Retinal pigment epithelial cell (primary cell): ENCODE measurements at regions not wholly inside any gene's neighbourhood (a gene's known extent, or its start where the extent isn't known, plus 50 kb on each side); places are given as distances from the start of the nearest gene placed in this dataset.
"Not testable (repeated sequence)": the region's sequence is repeated elsewhere in the genome, so short reads cannot be mapped to it uniquely, and the experiment has no call there.

Source experiments
- DNase-seq: peaks from one replicate; pipeline ENCODE4 v3.0.0-alpha.2; 2010; ENCODE audit warnings: low read depth
- H3K4me3 ChIP-seq: 2 replicates; pipeline ENCODE4 v1.5.1; 2011; ENCODE audit warnings: mild to moderate bottlenecking, low read length, control low read depth, moderate library complexity
- TF ChIP-seq, protein P1 (sequence below): conservative IDR thresholded peaks from 2 replicates; pipeline ENCODE4 v1.5.1; 2011; ENCODE audit warnings: low read depth, low read length, control low read depth, inconsistent platforms

DNA sequence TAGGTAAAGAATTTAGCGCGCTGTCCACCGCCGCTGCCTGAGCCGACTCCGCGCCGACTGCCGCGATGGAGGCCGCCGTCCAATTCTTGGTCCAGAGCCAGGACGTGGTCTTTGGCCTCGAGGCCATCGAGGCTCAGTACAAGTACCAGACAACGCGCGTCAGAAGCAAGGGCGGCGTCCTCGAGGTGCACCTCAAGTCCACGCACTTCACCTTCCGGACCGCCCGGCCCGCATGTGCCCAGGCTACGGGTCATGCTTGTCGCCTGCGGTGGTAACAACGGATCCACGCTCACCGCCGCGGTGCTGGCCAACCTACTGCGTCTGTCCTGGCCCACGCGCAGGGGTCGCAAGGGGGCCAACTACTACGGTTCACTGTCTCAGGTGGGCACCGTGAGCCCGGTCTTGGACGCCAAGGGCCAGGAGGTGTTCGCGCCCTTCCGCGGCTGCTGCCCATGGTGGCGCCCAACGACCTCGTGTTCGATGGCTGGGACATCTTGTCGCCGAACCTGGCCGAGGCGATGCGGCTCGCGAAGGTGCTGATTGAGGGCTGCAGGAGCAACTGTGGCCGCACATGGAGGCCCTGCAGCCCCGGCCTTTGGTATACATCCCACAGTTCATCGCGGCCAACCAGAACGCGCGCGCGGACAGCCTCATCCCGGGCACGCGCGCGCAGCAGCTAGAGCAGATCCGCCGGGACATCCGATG is 128.0 kb downstream of the ANAPC4 start:
- TF ChIP-seq, protein P1, sequence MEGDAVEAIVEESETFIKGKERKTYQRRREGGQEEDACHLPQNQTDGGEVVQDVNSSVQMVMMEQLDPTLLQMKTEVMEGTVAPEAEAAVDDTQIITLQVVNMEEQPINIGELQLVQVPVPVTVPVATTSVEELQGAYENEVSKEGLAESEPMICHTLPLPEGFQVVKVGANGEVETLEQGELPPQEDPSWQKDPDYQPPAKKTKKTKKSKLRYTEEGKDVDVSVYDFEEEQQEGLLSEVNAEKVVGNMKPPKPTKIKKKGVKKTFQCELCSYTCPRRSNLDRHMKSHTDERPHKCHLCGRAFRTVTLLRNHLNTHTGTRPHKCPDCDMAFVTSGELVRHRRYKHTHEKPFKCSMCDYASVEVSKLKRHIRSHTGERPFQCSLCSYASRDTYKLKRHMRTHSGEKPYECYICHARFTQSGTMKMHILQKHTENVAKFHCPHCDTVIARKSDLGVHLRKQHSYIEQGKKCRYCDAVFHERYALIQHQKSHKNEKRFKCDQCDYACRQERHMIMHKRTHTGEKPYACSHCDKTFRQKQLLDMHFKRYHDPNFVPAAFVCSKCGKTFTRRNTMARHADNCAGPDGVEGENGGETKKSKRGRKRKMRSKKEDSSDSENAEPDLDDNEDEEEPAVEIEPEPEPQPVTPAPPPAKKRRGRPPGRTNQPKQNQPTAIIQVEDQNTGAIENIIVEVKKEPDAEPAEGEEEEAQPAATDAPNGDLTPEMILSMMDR = no peak
- no peak overlapping the region for H3K4me3 ChIP-seq
- no peak for DNase-seq

DNA sequence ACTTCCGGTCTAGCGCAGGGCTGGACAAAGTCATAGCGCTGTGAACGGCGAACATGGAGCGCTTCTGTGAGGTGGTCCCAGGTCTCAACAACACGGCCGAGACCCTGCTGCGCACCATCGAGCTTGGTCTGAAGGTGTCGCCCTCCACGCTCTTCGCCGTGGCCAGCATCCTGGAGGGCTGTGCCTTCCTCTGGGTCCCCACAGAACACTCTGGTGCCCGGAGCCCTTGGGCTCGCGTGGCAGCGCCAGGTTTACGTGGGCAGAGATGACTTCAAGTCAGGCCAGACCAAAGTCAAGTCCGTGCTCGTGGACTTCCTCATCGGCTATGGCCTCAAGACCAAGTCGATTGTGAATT is 128.6 kb downstream of the ANAPC4 start:
- TF ChIP-seq, protein P1 = no peak
- H3K4me3 ChIP-seq = no peak overlapping the region
- DNase-seq = no peak

- TF ChIP-seq, protein P1 = no peak
- DNase-seq = no peak
- no peak overlapping the region for H3K4me3 ChIP-seq
Measured at GRCh38 chr4:25506032-25506571, 129.0 kb downstream of the ANAPC4 start.

GRCh38 chr4:25509646-25510045 is 132.6 kb downstream of the ANAPC4 start:
- no peak for DNase-seq

DNA sequence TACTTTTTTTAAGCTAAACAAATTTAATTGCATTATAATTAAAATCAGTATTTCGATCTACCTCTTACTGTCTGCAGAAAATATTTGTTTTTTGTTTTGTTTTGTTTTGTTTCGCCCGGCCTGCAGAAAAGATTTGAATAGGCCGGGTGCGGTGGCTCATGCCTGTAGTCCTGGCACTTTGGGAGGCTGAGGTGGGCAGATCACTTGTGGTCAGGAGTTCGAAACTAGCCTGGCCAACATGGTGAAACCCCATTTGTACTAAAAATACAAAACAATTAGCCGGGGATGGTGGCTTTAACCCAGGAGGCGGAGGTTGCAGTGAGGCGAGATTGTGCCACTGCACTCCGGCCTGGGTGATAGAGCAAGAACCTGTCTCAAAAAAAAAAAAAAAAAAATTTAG is 134.8 kb downstream of the ANAPC4 start:
- DNase-seq, H3K4me3 ChIP-seq: not testable (repeated sequence)

More at GRCh38 chr4:25509646-25510045, 132.6 kb downstream of the ANAPC4 start:
- no peak overlapping the region for H3K4me3 ChIP-seq
- TF ChIP-seq, protein P1 = no peak

GRCh38 chr4:25513814-25514213 is 136.8 kb downstream of the ANAPC4 start:
- no peak overlapping the region for H3K4me3 ChIP-seq
- no peak for DNase-seq
- TF ChIP-seq, protein P1 = no peak

- DNase-seq = no peak
- TF ChIP-seq, protein P1 = no peak
- no peak overlapping the region for H3K4me3 ChIP-seq
Measured at GRCh38 chr4:25523405-25523804, 132.2 kb upstream of the SLC34A2 start.
